IMR-90 (cell line): ENCODE measurements at regions not wholly inside any gene's neighbourhood (a gene's known extent, or its start where the extent isn't known, plus 50 kb on each side); places are given as distances from the start of the nearest gene placed in this dataset.

Experiments used
- ATAC-seq: fragments of 200-7000 bp; cut with Tn5 transposase; 2 replicates; pipeline ENCODE4 v1.9.1; 2020; ENCODE audit warnings: low read depth, mild to moderate bottlenecking, moderate library complexity
- BruUV-seq: library from RNA; stranded (reverse); fragments of 400-500 nt; replicated peaks from 2 replicates; lab custom pipeline; 2021; lab: Mats Ljungman, UMichigan
- CTCF ChIA-PET: fragments of 300-600 bp; formaldehyde crosslinking; extraction: SDS; loops from one replicate; lab custom pipeline; 2021; ENCODE audit warnings: antibody characterized with exemption; lab: Yijun Ruan, JAX
- POLR2A ChIA-PET: fragments of 300-600 bp; sonication (Branson Sonifier 250); formaldehyde crosslinking; loops from one replicate; lab custom pipeline; 2022; ENCODE audit warnings: antibody characterized with exemption; ENCODE audit not compliant: unreplicated experiment; lab: Charles Lee
- DNase-seq: peaks from one replicate; pipeline ENCODE4 v3.0.0; 2013
- H2AFZ ChIP-seq: replicated peaks from 2 replicates; pipeline ENCODE3; 2013; ENCODE audit warnings: low read length, mild to moderate bottlenecking; ENCODE audit not compliant: poor library complexity
- H2AK5ac ChIP-seq: 2 replicates; pipeline ENCODE4 v1.6.1; 2013; ENCODE audit warnings: low read depth, low read length, inconsistent platforms
- H2AK9ac ChIP-seq: replicated peaks from 2 replicates; pipeline ENCODE3; 2013; ENCODE audit warnings: mild to moderate bottlenecking, low read depth, low read length, moderate library complexity; ENCODE audit not compliant: poor library complexity
- H2BK120ac ChIP-seq: 2 replicates; pipeline ENCODE4 v1.6.1; 2013; ENCODE audit warnings: low read depth, low read length, inconsistent platforms
- H2BK15ac ChIP-seq: 3 replicates; pipeline ENCODE4 v1.6.1; 2013; ENCODE audit warnings: low read depth, low read length, inconsistent platforms
- H2BK20ac ChIP-seq: 2 replicates; pipeline ENCODE4 v1.6.1; 2013; ENCODE audit warnings: low read depth, mild to moderate bottlenecking, inconsistent platforms, low read length, moderate library complexity
- H2BK5ac ChIP-seq: 2 replicates; pipeline ENCODE4 v1.6.1; 2013; ENCODE audit warnings: mild to moderate bottlenecking, low read depth, low read length, inconsistent platforms; ENCODE audit not compliant: poor library complexity, severe bottlenecking
- H3K14ac ChIP-seq: replicated peaks from 2 replicates; pipeline ENCODE4 v1.6.1; 2013; ENCODE audit warnings: low read depth, low read length, inconsistent platforms
- H3K18ac ChIP-seq: 2 replicates; pipeline ENCODE4 v1.6.1; 2013; ENCODE audit warnings: low read depth, low read length, control low read depth
- H3K23ac ChIP-seq: 2 replicates; pipeline ENCODE4 v1.6.1; 2013; ENCODE audit warnings: low read depth, low read length, inconsistent platforms
- H3K27ac ChIP-seq: 2 replicates; pipeline ENCODE4 v1.5.1; 2013; ENCODE audit warnings: mild to moderate bottlenecking, control low read depth, low read length; ENCODE audit not compliant: insufficient read depth
- H3K27me3 ChIP-seq: 2 replicates; pipeline ENCODE4 v1.6.1; 2013; ENCODE audit warnings: low read length; ENCODE audit not compliant: control insufficient read depth, insufficient read depth
- H3K36me3 ChIP-seq: 2 replicates; pipeline ENCODE4 v1.6.1; 2013; ENCODE audit warnings: low read length, mixed read lengths; ENCODE audit not compliant: control insufficient read depth, insufficient read depth
- H3K4ac ChIP-seq: 2 replicates; pipeline ENCODE4 v1.6.1; 2013; ENCODE audit warnings: low read depth, low read length, inconsistent platforms
- H3K4me1 ChIP-seq: 2 replicates; pipeline ENCODE4 v1.6.1; 2013; ENCODE audit warnings: low read length, mixed read lengths; ENCODE audit not compliant: control insufficient read depth, insufficient read depth
- H3K4me2 ChIP-seq: 2 replicates; pipeline ENCODE4 v1.6.1; 2013; ENCODE audit warnings: low read depth, mild to moderate bottlenecking, control low read depth, low read length, moderate library complexity
- H3K4me3 ChIP-seq: 2 replicates; pipeline ENCODE4 v1.5.1; 2013; ENCODE audit warnings: low read depth, mild to moderate bottlenecking, control low read depth, low read length, moderate library complexity; ENCODE audit not compliant: insufficient read depth
- H3K56ac ChIP-seq: 2 replicates; pipeline ENCODE4 v1.6.1; 2013; ENCODE audit warnings: low read length, inconsistent platforms; ENCODE audit not compliant: insufficient read depth; ENCODE audit errors: extremely low read depth
- H3K79me1 ChIP-seq, 2 experiments: 2 replicates each; pipeline ENCODE4 v1.6.1; 2013; ENCODE audit warnings: low read length in 2 of 2, inconsistent platforms in 1 of 2, low read depth in 1 of 2
- H3K9ac ChIP-seq: 2 replicates; pipeline ENCODE4 v1.6.1; 2013; ENCODE audit warnings: low read depth, low read length, control low read depth
- H3K9me1 ChIP-seq: 2 replicates; pipeline ENCODE4 v1.6.1; 2013; ENCODE audit warnings: low read length, inconsistent platforms; ENCODE audit not compliant: insufficient read depth
- H3K9me3 ChIP-seq: 2 replicates; pipeline ENCODE4 v1.6.1; 2013; ENCODE audit warnings: low read length; ENCODE audit not compliant: control insufficient read depth, insufficient read depth
- H4K20me1 ChIP-seq: 2 replicates; pipeline ENCODE4 v1.6.1; 2013; ENCODE audit warnings: low read length, inconsistent platforms; ENCODE audit not compliant: insufficient read depth
- H4K5ac ChIP-seq: 2 replicates; pipeline ENCODE4 v1.6.1; 2013; ENCODE audit warnings: mild to moderate bottlenecking, low read depth, low read length, control low read depth
- H4K8ac ChIP-seq, 2 experiments: 2 replicates each; pipeline ENCODE4 v1.6.1; 2013; ENCODE audit warnings: low read depth in 2 of 2, low read length in 2 of 2, control low read depth in 1 of 2, inconsistent platforms in 1 of 2
- H4K91ac ChIP-seq: 2 replicates; pipeline ENCODE4 v1.6.1; 2013; ENCODE audit warnings: low read depth, low read length, inconsistent platforms; ENCODE audit not compliant: insufficient read depth
- BHLHE40 ChIP-seq: fragments of 150-350 bp; IDR thresholded peaks from 2 replicates; pipeline ENCODE4 v1.6.1; 2016; ENCODE audit warnings: mild to moderate bottlenecking, low read depth, low read length
- CEBPB ChIP-seq: IDR thresholded peaks from 2 replicates; pipeline ENCODE4 v1.6.1; 2012; ENCODE audit warnings: low read depth, low read length, improper control_type of control experiment
- CHD1 ChIP-seq: IDR thresholded peaks from 2 replicates; pipeline ENCODE4 v1.6.1; 2012; ENCODE audit warnings: low read depth, low read length, improper control_type of control experiment
- CTCF ChIP-seq: conservative IDR thresholded peaks from 2 replicates; pipeline ENCODE4 v1.5.1; 2012; ENCODE audit warnings: mild to moderate bottlenecking, low read depth, low read length, improper control_type of control experiment
- FOS ChIP-seq: fragments of 150-350 bp; IDR thresholded peaks from 2 replicates; pipeline ENCODE4 v1.6.1; 2016; ENCODE audit warnings: low read depth, low read length
- MAFK ChIP-seq: IDR thresholded peaks from 2 replicates; pipeline ENCODE4 v1.6.1; 2012; ENCODE audit warnings: low read depth, low read length, improper control_type of control experiment
- MAZ ChIP-seq: IDR thresholded peaks from 2 replicates; pipeline ENCODE4 v1.6.1; 2012; ENCODE audit warnings: low read depth, mild to moderate bottlenecking, low read length, improper control_type of control experiment, moderate library complexity, borderline replicate concordance
- MXI1 ChIP-seq: IDR thresholded peaks from 2 replicates; pipeline ENCODE4 v1.6.1; 2012; ENCODE audit warnings: low read depth, mild to moderate bottlenecking, low read length, moderate library complexity, borderline replicate concordance
- NFE2L2 ChIP-seq: fragments of 150-350 bp; IDR thresholded peaks from 2 replicates; pipeline ENCODE4 v1.6.1; 2016; ENCODE audit warnings: low read depth, mild to moderate bottlenecking, low read length
- POLR2A ChIP-seq: IDR thresholded peaks from 2 replicates; pipeline ENCODE4 v1.6.1; 2012; ENCODE audit warnings: mild to moderate bottlenecking, low read depth, low read length
- RCOR1 ChIP-seq: IDR thresholded peaks from 2 replicates; pipeline ENCODE4 v1.6.1; 2012; ENCODE audit warnings: mild to moderate bottlenecking, low read length, improper control_type of control experiment; ENCODE audit not compliant: insufficient replicate concordance
- RFX5 ChIP-seq: IDR thresholded peaks from 2 replicates; pipeline ENCODE4 v1.8.0; 2012; ENCODE audit warnings: low read depth, mild to moderate bottlenecking, low read length, moderate library complexity
- SMC3 ChIP-seq: fragments of 150-350 bp; IDR thresholded peaks from 2 replicates; pipeline ENCODE4 v1.6.1; 2016; ENCODE audit warnings: low read depth, mild to moderate bottlenecking, antibody characterized with exemption, low read length, moderate library complexity
- USF2 ChIP-seq: fragments of 150-350 bp; IDR thresholded peaks from 2 replicates; pipeline ENCODE4 v1.6.1; 2017; ENCODE audit warnings: mild to moderate bottlenecking, antibody characterized with exemption, low read length, low read depth
- WGBS, 2 experiments: methylation state at CpG; one replicate each; pipeline versions ENCODE4 v1.1.5 to v1.1.7; 2013; ENCODE audit warnings: missing lambda C conversion rate in 2 of 2; ENCODE audit not compliant: insufficient read length in 1 of 2; ENCODE audit errors: extremely low coverage in 2 of 2; 5-methylcytosine and 5-hydroxymethylcytosine counted together
- dilution Hi-C: fragments of 300-500 bp; cut with HindIII; formaldehyde crosslinking; loops from one replicate; pipeline ENCODE4 v1.14.3; 2018; ENCODE audit warnings: low sequenced_read_pairs; ENCODE audit not compliant: unreplicated experiment
- in situ Hi-C: fragments of 300-500 bp; cut with MboI; formaldehyde crosslinking; loops from 3 replicates; pipeline ENCODE4 v1.14.3; 2019; ENCODE audit warnings: low sequenced_read_pairs, inconsistent platforms, mixed read lengths
- intact Hi-C: fragments of 100-400 bp; cut with micrococcal nuclease; formaldehyde crosslinking; loops from 2 replicates; pipeline ENCODE4 v1.10.0; 2022
- TF ChIP-seq, protein P1 (sequence below): fragments of 150-350 bp; IDR thresholded peaks from 2 replicates; pipeline ENCODE4 v1.6.1; 2016; ENCODE audit warnings: low read depth, mild to moderate bottlenecking, low read length, moderate library complexity, borderline replicate concordance

GRCh38 chrX:129025376-129025775 lies 497.9 kb downstream of the SMARCA1 start:
- no peaks in the 10 kb centered on the region for H3K36me3 ChIP-seq
- no peaks in the 10 kb centered on the region for H3K9me3 ChIP-seq
- in situ Hi-C loops (no loop called here), intact Hi-C loops (no loop called here), dilution Hi-C loops (no loop called here)
- ChIA-PET CTCF (interaction anchor here (0.6 kb wide), 1 partner anchor 256 kb away, joined by 3 read pairs; no protein-coding TSS in a partner anchor), POLR2A (no interaction called here)
- no peak overlapping the region for H2AK5ac ChIP-seq
- no peaks in the 10 kb centered on the region for H3K79me1 ChIP-seq
- H3K9me1 ChIP-seq, result no peaks in the 10 kb centered on the region
- no peak overlapping the region for H3K27ac ChIP-seq
- H2BK120ac ChIP-seq, result no peak overlapping the region
- no TSS peak for BruUV-seq
- H2AK9ac ChIP-seq, result no peak overlapping the region
- H4K8ac ChIP-seq, result no peak overlapping the region
- H3K4me3 ChIP-seq, result no peak overlapping the region
- H2BK20ac ChIP-seq, result no peak overlapping the region
- H3K9ac ChIP-seq, result no peak overlapping the region
- no peak overlapping the region for H4K91ac ChIP-seq
- H2BK5ac ChIP-seq, result no peak overlapping the region
- no peaks in the 10 kb centered on the region for H3K27me3 ChIP-seq
- no peak overlapping the region for H4K5ac ChIP-seq
- H3K4ac ChIP-seq, result no peak overlapping the region
- H3K4me2 ChIP-seq, result no peak overlapping the region
- no peak overlapping the region for H2AFZ ChIP-seq
- H4K20me1 ChIP-seq, result no peaks in the 10 kb centered on the region
- no peak overlapping the region for H2BK15ac ChIP-seq
- H3K23ac ChIP-seq, result no peak overlapping the region
- H3K56ac ChIP-seq, result no peak overlapping the region
- DNase-seq, result no peak
- ATAC-seq, result no peak
- H3K4me1 ChIP-seq, result no peaks in the 10 kb centered on the region
- no peak overlapping the region for H3K18ac ChIP-seq
- no peak overlapping the region for H3K14ac ChIP-seq
- WGBS, 2 experiments, result no CpG with 5 or more reads among the region's 4 CpGs
- TF ChIP-seq NFE2L2, result no peak
- TF ChIP-seq SMC3, result no peak
- TF ChIP-seq CTCF, result no peak
- TF ChIP-seq BHLHE40, result no peak
- TF ChIP-seq POLR2A, result no peak
- no peak for TF ChIP-seq USF2
- no peak for TF ChIP-seq CHD1
- no peak for TF ChIP-seq MAFK
- no peak for TF ChIP-seq FOS
- no peak for TF ChIP-seq MXI1
- TF ChIP-seq RFX5, result no peak
- TF ChIP-seq, protein P1, sequence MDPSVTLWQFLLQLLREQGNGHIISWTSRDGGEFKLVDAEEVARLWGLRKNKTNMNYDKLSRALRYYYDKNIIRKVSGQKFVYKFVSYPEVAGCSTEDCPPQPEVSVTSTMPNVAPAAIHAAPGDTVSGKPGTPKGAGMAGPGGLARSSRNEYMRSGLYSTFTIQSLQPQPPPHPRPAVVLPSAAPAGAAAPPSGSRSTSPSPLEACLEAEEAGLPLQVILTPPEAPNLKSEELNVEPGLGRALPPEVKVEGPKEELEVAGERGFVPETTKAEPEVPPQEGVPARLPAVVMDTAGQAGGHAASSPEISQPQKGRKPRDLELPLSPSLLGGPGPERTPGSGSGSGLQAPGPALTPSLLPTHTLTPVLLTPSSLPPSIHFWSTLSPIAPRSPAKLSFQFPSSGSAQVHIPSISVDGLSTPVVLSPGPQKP, result no peak
- TF ChIP-seq CEBPB, result no peak
- no peak for TF ChIP-seq RCOR1
- TF ChIP-seq MAZ, result no peak
